Panc1 (cell line): ENCODE measurements at regions not wholly inside any gene's neighbourhood (a gene's known extent, or its start where the extent isn't known, plus 50 kb on each side); places are given as distances from the start of the nearest gene placed in this dataset.

Experiments
- ATAC-seq: fragments of 200-7000 bp; cut with Tn5 transposase; 2 replicates; pipeline ENCODE4 v1.9.1; 2020; ENCODE audit warnings: mild to moderate bottlenecking, moderate library complexity
- BruUV-seq: library from RNA; stranded (reverse); fragments of 400-500 nt; replicated peaks from 2 replicates; lab custom pipeline; 2021; lab: Mats Ljungman, UMichigan
- CTCF ChIA-PET: fragments of 300-600 bp; sonication (Branson Sonifier 250); formaldehyde crosslinking; loops from one replicate; lab custom pipeline; 2022; ENCODE audit warnings: antibody characterized with exemption; lab: Charles Lee
- POLR2A ChIA-PET: fragments of 300-600 bp; sonication (Branson Sonifier 250); formaldehyde crosslinking; loops from one replicate; lab custom pipeline; 2022; ENCODE audit warnings: antibody characterized with exemption; lab: Charles Lee
- DNase-seq: peaks from one replicate; pipeline ENCODE4 v3.0.0-alpha.2; 2010; ENCODE audit warnings: low read depth, low spot score
- H3K27ac ChIP-seq: 2 replicates; pipeline ENCODE4 v1.5.1; 2011; ENCODE audit warnings: mild to moderate bottlenecking, low read length, inconsistent platforms
- H3K27me3 ChIP-seq: fragments of 200-500 bp; sonication (Bioruptor generic); 2 replicates; pipeline ENCODE4 v1.6.0; 2014; ENCODE audit warnings: low read length, inconsistent platforms; ENCODE audit not compliant: control insufficient read depth, insufficient read depth
- H3K36me3 ChIP-seq: fragments of 200-500 bp; sonication (Bioruptor generic); 2 replicates; pipeline ENCODE4 v1.5.1; 2014; ENCODE audit warnings: inconsistent platforms, mild to moderate bottlenecking, low read length, moderate library complexity; ENCODE audit not compliant: control insufficient read depth, insufficient read depth
- H3K4me1 ChIP-seq: 2 replicates; pipeline ENCODE4 v1.5.1; 2011; ENCODE audit warnings: inconsistent platforms, mild to moderate bottlenecking, low read length, moderate library complexity; ENCODE audit not compliant: control insufficient read depth, insufficient read depth
- H3K4me3 ChIP-seq, 2 experiments: 2 replicates each; pipeline ENCODE4 v1.5.1; 2011 to 2012; ENCODE audit warnings: low read depth in 2 of 2, low read length in 2 of 2, mild to moderate bottlenecking in 2 of 2, inconsistent platforms in 1 of 2, moderate library complexity in 1 of 2
- H3K9me3 ChIP-seq: fragments of 200-500 bp; sonication (Bioruptor generic); 2 replicates; pipeline ENCODE4 v1.5.1; 2014; ENCODE audit warnings: low read depth, mild to moderate bottlenecking, inconsistent platforms, low read length, moderate library complexity; ENCODE audit not compliant: control insufficient read depth, insufficient read depth
- CTCF ChIP-seq: fragments of 450-650 bp; IDR thresholded peaks from 2 replicates; pipeline ENCODE4 v1.5.1; 2017; ENCODE audit warnings: mild to moderate bottlenecking
- POLR2AphosphoS5 ChIP-seq: IDR thresholded peaks from 2 replicates; pipeline ENCODE4 v1.6.1; 2012; ENCODE audit warnings: mild to moderate bottlenecking, low read depth, low read length, moderate library complexity
- REST ChIP-seq, 2 experiments: IDR thresholded peaks; 2 replicates each; pipeline ENCODE4 v1.6.1; 2011 to 2012; ENCODE audit warnings: low read depth in 2 of 2, control low read depth in 1 of 2, low read length in 1 of 2, mild to moderate bottlenecking in 1 of 2, moderate library complexity in 1 of 2; ENCODE audit not compliant: insufficient read depth in 1 of 2
- SIN3A ChIP-seq: IDR thresholded peaks from 2 replicates; pipeline ENCODE4 v1.6.1; 2012; ENCODE audit warnings: low read depth, mild to moderate bottlenecking, low read length, moderate library complexity, borderline replicate concordance; ENCODE audit not compliant: insufficient read depth
- TCF7L2 ChIP-seq: IDR thresholded peaks from 2 replicates; pipeline ENCODE4 v1.6.1; 2011; ENCODE audit warnings: mild to moderate bottlenecking, low read depth, low read length, inconsistent platforms
- in situ Hi-C: cut with HindIII; loops from 2 replicates; pipeline ENCODE4 v1.10.0; 2016; ENCODE audit warnings: low sequenced_read_pairs, low pct_unique_long_range_greater_than_20kb
- intact Hi-C: fragments of 100-400 bp; cut with micrococcal nuclease; formaldehyde crosslinking; loops from one replicate; pipeline ENCODE4 v1.10.0; 2022; ENCODE audit not compliant: unreplicated experiment

GRCh38 chr18:6628187-6628586 lies 101.3 kb upstream of the ARHGAP28 start:
- BruUV-seq: no TSS peak
- no peaks in the 10 kb centered on the region for H3K4me1 ChIP-seq
- ATAC-seq (no peak), DNase-seq (no peak)
- CTCF ChIA-PET: no interaction called here
- intact Hi-C loops (no loop called here), in situ Hi-C loops (no loop called here)
- POLR2A ChIA-PET: no interaction called here
- no peaks in the 10 kb centered on the region for H3K9me3 ChIP-seq
- no peak for TF ChIP-seq POLR2AphosphoS5
- TF ChIP-seq TCF7L2: no peak
- no peak for TF ChIP-seq REST (IDR thresholded peaks at IDR 0.05; ENCODE audit: insufficient read depth in 1 of 2, low read depth in 2 of 2, low read length in 1 of 2)
- no peak for TF ChIP-seq SIN3A
- no peak for TF ChIP-seq CTCF
- no peaks in the 10 kb centered on the region for H3K27me3 ChIP-seq
- no peak overlapping the region for H3K27ac ChIP-seq
- H3K36me3 ChIP-seq: no peaks in the 10 kb centered on the region
- no peak overlapping the region for H3K4me3 ChIP-seq

- Histone ChIP-seq H3K36me3 (no peaks in the 10 kb centered on the region), H3K4me1 (no peaks in the 10 kb centered on the region), H3K27ac (no peak overlapping the region), H3K27me3 (no peaks in the 10 kb centered on the region), H3K9me3 (no peaks in the 10 kb centered on the region), H3K4me3 (no peak overlapping the region)
- in situ Hi-C loops (no loop called here), intact Hi-C loops (no loop called here)
- CTCF ChIA-PET: no interaction called here
- POLR2A ChIA-PET: no interaction called here
- ATAC-seq: no peak
- TF ChIP-seq SIN3A (no peak), REST (IDR thresholded peaks at IDR 0.05; ENCODE audit: insufficient read depth in 1 of 2, low read depth in 2 of 2, low read length in 1 of 2) (no peak), TCF7L2 (no peak), CTCF (no peak), POLR2AphosphoS5 (no peak)
- no peak for DNase-seq
- BruUV-seq: no TSS peak
These were observed 99.8 kb upstream of the ARHGAP28 start for GRCh38 chr18:6629635-6630140.
